Islet of Langerhans (tissue), 1 donor: ENCODE measurements at regions not wholly inside any gene's neighbourhood (a gene's known extent, or its start where the extent isn't known, plus 50 kb on each side); places are given as distances from the start of the nearest gene placed in this dataset.

Experiments used
- FAIRE-seq: peaks from one replicate; lab custom pipeline; 2011; peaks lifted over from hg19 to GRCh38; lab: Jason Lieb, UNC

DNA sequence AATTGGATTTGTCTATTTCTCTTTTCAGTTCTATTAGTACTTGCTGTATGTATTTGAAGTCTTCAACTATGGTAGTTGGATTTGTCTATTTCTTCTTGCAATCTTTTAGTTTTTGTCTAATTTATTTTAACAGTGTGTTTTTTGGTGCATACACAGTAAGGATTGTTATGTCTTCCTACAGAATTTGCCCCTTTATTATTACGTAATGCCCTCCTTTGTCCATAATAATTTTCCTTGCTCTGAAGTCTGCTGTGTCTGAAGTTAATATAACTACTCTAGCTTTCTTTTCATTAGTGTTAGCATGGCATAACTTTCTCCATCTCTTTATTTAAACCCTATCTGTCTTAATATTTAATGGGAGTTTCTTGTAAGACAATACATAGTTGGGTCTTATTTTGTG, 105.1 kb upstream of the STT3B start:
- no peak for FAIRE-seq

DNA sequence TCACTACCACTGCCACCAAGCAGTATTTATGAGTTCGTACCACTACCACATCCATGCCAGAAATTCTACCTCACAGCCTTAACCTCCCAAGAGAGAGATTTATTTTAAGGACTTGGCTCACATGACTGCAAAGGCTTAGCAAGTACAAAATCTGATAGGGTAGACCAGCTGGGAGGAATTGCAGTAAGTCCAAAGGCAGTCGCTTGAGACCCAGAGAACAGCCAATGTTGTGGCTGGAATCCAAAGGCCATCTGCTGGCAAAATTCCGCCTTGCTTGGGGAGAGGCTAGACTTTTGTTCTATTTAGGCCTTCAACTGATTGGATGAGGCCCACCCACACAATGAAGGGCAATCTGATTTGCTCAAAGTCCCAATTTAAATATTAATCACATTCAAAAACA, 101.4 kb upstream of the STT3B start:
- FAIRE-seq, result no peak

- no peak for FAIRE-seq
These were observed 99.6 kb upstream of the STT3B start for GRCh38 chr3:31432897-31433678.

- FAIRE-seq, result no peak
These were observed 99.1 kb upstream of the STT3B start for GRCh38 chr3:31433679-31433992.

GRCh38 chr3:31434819-31435218, 97.9 kb upstream of the STT3B start:
- no peak for FAIRE-seq

GRCh38 chr3:31436830-31437229, 95.9 kb upstream of the STT3B start:
- FAIRE-seq, result no peak

DNA sequence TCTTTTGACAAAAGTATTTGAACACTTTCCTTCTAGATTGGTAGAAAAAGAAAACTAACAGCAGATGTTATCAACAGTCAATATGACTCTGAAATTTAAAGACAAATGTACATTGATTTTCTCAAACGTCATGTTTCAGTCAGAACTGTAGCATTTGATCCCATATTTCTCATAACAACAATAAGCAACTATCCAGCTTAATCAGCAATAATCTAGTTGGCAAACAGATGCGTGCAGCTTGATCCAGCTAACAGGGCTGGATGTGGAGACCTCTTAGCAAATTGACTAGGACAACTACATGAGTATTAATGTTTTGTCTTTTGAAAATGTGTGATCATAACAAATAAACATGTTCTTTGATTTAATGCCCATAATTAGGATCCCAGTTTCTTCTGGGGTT, 94.0 kb upstream of the STT3B start:
- FAIRE-seq, result no peak

GRCh38 chr3:31439890-31440750, 92.6 kb upstream of the STT3B start:
- no peak for FAIRE-seq

- FAIRE-seq, result no peak
These were observed 91.8 kb upstream of the STT3B start for GRCh38 chr3:31440878-31441277.

DNA sequence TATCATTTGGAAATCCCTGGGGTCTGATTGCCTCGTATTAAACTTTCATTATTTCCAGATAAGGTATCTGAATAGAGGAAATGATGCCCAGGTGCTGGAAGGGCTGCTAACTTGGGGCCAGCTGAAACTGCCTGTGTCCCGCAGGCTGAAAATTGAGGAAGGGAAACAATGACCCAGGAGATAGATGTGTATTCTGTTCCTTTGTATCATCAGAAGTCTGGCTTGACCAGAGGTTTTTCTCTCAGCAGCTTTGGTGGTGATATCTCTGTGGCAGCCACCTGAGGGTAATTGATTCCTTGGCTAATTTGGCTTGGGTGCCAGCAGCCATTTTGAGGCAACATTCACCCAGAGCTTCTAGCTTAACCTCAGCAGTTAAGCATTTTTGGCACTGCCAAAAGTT, 90.0 kb upstream of the STT3B start:
- FAIRE-seq, result no peak

DNA sequence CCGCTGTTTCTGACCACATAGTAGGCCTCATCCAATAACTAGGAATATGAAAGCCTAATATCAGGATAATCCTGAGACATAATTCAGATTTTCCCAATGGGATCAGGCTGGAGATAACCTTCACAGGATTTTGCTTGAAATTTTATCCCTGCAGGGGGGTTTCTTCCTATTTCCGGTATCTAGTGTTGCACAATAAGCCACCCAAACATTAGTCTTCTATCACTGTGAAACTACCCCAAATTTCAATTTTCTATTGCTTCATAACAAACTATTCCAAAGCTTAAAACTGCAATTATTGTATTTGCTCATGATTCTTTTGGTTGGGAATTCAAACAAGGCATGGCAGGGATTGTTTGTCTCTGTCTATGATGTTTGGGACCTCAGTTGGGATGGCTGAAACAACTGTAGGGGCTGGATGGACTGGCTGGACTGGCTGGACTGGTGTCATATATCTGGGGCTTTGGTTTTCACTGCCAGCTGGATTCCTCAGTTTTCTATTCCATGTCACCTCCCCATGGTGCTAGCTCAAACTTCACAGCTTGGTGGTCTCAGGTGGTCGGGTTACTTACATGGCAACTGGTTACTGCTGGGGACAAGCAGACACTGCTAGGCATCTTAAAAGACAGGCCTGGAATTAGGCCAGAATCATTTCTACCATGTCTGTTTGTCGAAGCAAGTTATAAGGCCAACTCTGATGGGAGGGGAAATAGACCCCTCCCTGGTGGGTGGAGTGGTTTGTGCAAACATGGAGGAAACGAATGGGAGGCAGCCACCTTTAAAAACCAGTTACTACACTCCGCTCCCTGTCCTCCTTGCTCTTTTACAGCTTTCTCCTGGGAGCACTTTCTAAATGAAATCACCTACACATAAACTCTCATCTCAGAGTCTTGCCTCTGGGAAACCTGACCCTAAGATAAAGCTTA, 88.2 kb upstream of the STT3B start:
- no peak for FAIRE-seq

DNA sequence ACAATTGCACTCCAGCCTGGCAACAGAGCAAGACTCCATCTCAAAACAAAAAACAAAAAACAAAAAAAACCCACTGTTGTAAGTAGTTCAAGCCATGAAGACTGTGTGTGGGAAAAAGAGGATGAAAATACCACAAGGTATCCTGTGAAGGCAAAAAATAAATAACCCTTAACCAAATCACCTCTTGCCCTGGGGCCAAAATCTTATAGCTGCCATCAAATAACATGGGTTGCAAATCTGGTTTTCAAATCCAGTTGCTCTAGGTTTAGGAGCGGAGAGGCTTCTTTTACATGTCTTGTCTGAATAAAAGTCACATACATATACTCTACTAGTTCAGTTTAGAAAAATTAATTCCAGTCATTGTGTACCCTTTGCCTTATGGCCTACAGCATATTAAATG, 87.0 kb upstream of the STT3B start:
- FAIRE-seq, result no peak

- no peak for FAIRE-seq
These were observed 84.5 kb upstream of the STT3B start for GRCh38 chr3:31448035-31448881.

GRCh38 chr3:31448882-31449243, 83.9 kb upstream of the STT3B start:
- FAIRE-seq, result no peak

DNA sequence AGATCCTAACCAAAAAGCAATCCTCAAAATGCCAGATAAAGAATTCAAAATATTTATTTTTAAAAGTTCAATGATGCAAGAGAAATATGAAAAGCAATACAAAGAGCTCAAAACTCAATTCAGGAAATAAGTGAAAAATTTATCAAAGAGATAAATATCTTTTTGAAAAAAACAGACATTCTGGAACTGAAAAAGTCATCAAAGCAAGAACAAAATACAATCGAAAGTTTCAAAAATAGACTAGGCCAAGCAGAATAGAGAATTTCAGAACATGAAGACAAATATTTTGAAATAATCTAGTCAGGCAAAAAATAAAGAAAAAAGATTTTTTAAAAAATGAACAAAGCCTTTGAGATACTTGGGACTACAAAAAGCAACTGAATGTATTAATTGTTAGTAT, 83.4 kb upstream of the STT3B start:
- peak; percentile 47 for FAIRE-seq

DNA sequence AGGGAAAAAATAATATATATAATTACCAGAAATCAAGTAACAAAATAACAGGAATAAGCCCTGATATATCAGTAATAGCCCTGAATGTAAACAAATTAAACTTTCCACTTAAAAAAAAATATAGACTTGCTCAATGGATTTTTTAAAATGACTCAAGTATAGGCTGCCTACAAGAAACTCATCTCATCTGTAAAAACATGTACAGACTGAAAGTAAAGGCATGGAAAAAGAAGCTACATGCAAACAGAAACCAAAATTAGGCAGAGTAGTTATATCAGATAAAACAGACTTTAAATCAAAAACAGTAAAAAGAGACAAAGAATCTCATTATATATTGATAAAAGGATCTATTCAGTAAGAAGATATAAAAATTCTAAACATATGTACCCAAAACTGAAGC, 82.4 kb upstream of the STT3B start:
- no peak for FAIRE-seq

- no peak for FAIRE-seq
These were observed 80.1 kb upstream of the STT3B start for GRCh38 chr3:31452495-31453106.

- no peak for FAIRE-seq
These were observed 79.3 kb upstream of the STT3B start for GRCh38 chr3:31453430-31453829.

DNA sequence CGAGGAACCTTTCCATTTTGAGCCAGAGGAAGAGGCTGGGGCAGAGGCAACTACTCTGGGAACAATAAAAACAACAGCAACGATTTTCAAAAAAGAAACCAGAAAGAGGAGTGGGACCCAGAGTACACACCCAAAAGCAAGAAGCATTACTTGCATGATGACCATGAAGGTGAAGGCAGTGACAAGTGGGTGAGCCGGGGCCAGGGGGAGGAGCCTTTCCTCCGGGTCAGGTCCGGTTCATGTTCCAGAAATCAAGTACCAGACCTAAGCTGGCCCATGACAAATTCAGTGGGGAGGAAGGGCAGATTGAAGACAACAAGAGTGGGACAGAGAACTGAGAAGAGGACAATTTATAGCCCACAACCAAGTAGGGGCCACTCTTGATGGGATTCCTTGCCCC, 77.2 kb upstream of the STT3B start:
- FAIRE-seq, result no peak

DNA sequence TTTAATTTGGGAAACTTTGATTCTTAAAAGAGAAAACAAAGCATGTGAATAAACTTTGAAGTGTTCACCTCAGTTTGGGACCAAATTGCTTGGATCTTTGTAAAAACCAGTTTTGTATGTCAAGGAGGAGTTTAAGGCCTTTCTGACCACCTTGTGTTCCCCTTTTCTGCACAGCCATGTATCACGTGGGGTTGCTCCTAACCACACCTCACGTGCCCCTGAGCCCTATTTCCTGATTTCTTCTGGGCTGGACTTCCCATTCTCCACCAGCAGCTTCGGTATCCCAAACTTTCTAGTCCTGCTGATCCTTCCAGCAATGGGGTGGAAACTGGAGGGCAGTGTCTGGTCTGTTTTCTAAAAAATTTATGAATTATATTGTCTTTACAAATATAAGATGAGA, 76.4 kb upstream of the STT3B start:
- no peak for FAIRE-seq

DNA sequence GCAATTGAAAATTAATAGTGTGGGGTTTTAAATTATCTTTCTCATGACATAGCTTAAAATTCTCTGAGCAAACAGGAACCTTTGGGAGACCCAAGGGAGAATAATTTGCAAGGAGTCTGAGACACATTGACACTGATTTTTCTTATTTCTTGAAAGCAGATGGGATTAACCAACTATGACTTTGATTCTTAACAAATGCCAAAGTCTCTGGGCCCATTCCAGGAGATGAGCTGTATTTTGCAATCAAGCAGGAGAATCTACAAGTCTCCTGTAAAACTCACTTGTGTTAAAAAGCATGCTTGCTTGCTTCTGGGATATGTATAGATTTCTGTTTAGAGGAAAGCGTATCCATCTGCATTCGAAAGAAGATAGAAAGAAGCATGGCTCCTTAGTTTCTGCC, 71.3 kb upstream of the STT3B start:
- no peak for FAIRE-seq
